ENCODE measurements at regions not wholly inside any gene's neighbourhood (a gene's known extent, or its start where the extent isn't known, plus 50 kb on each side); places are given as distances from the start of the nearest gene placed in this dataset.

DNA sequence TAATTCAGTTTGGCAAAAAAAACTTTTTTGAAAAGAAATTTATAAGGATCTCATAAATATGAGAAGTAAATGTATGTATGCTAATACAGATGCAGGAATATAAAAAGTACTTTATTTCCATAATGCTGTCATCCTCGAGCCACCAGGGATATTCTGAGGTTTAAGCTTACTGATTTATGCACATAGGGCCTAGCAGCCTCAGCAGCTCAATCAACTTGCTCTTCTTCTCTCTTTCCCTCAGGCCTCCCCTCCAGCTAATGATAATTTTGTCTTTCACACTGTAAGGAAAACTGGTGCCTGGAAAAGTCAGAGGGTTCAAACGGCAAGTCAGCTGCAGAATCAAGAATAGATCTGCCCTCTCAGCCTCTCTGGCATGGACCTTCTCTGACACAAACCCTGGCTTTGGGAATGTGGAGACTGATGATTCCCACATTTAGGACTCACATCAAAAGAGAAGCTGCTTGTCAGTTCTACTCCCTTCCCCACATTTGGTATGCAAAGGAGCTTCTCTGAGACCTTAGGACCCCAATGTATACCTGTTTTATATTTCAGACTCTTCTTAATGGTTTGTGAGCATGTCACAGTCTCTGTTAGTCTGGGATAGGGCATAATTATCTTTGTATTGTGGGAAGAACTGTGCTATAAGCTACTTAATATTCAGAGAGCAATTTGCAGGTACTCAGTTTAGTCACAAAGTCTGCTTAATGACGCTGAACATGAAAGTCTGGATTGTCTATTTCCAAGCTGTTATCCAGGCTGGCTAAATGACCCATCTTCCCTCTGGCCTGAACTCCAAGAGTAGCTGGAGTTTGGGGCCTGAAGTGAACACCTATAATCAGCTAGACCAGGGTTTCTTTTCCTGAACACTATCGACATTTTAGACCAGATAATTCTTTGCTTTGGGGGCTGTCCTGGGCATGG, 52.1 kb upstream of the DIPK1A start:
- no peak overlapping the region for H3K4me3 ChIP-seq (ENCODE audit: low read depth, low read length)
- TF ChIP-seq, protein P1, sequence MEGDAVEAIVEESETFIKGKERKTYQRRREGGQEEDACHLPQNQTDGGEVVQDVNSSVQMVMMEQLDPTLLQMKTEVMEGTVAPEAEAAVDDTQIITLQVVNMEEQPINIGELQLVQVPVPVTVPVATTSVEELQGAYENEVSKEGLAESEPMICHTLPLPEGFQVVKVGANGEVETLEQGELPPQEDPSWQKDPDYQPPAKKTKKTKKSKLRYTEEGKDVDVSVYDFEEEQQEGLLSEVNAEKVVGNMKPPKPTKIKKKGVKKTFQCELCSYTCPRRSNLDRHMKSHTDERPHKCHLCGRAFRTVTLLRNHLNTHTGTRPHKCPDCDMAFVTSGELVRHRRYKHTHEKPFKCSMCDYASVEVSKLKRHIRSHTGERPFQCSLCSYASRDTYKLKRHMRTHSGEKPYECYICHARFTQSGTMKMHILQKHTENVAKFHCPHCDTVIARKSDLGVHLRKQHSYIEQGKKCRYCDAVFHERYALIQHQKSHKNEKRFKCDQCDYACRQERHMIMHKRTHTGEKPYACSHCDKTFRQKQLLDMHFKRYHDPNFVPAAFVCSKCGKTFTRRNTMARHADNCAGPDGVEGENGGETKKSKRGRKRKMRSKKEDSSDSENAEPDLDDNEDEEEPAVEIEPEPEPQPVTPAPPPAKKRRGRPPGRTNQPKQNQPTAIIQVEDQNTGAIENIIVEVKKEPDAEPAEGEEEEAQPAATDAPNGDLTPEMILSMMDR (IDR thresholded peaks at IDR 0.05; ENCODE audit: low read depth, low read length): no peak

DNA sequence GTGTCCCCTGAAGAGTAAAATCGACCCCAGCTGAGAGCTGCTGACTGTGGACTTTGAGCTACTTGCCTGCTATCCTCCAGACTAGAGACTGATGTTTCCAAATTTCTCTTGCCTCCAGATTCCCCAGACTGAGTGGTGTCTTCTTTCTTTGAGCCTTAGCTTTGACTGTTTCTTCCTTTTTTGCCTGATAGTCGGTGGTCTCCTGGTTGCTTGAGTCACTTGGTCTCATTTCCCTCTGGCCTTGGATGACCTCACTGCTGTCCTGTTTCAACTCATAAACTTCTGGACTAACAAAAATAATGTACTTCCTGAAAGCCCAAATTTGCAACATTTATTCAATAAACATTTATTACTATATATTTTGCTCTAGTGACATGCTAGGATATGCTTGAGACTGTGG, 52.9 kb upstream of the DIPK1A start:
- H3K4me3 ChIP-seq (ENCODE audit: low read depth, low read length): no peak overlapping the region
- TF ChIP-seq, protein P1 (IDR thresholded peaks at IDR 0.05; ENCODE audit: low read depth, low read length): no peak

DNA sequence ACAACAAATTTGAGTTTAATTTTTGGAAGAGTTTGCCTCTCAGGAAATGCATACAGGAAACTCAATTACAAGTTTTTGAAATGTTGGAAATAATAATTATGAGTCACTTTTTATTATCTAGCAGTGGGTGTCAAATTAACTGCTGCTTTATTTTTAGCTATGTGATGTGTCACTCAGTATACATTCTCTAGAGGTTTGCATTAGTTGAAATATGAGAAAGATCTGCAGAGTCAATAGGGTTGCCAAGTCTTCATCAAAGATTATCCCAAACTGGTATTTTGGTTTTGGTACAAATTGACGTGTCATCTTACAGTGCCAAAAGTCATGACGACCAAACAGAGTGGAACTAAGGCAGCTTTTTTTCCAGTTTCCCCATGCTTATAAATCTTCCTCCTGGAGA, 54.3 kb upstream of the DIPK1A start:
- TF ChIP-seq, protein P1 (IDR thresholded peaks at IDR 0.05; ENCODE audit: low read depth, low read length): no peak
- H3K4me3 ChIP-seq (ENCODE audit: low read depth, low read length): no peak overlapping the region

DNA sequence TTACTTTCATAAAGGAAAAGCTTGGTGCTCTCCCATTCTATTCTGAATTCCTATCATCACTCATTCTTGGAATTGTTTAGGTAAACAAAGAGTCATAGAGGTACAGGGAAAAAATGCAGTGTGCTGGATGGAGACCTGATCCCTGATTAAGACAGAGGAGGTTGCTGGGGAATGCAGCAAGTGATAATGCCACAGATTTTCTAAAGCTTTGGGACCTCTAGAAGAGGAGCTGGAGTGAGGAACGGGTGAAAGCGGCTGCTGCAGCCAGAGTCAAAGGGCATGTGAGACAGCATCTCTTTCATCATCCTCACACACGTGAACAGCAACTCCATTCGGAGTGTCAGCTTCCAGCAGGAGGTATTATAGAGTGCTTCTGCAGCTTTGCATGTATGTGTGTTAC, 54.9 kb upstream of the DIPK1A start:
- TF ChIP-seq, protein P1 (IDR thresholded peaks at IDR 0.05; ENCODE audit: low read depth, low read length): no peak
- no peak overlapping the region for H3K4me3 ChIP-seq (ENCODE audit: low read depth, low read length)

DNA sequence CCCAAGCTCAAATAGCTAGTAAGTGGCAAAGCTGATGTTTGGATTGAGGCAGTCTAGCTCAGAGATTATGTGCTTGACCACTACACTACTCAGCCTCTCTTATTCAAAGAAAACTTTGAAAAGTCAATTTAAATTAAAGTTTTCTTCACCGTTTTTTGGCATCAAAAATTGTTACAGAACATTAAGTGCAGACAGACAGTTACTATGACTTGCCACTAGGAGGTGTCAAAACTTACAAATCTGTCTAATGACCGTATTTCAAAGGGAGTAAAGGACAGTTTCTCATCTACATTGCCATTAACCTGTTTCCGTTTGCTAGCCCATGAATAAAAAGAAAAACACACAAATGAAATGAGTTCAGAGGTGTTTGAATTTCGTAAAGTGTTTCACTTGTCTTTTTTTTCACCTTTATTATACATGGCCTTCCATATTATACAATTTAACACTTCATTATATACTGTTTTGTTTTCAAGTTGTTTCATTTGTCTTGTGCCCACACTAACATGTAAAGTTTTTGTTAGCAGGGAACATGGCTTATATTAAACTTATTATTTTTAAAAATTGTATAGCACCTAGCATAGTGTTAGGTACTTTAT, 57.4 kb upstream of the MTF2 start:
- H3K4me3 ChIP-seq (ENCODE audit: low read depth, low read length): no peak overlapping the region
- TF ChIP-seq, protein P1 (IDR thresholded peaks at IDR 0.05; ENCODE audit: low read depth, low read length): peak; percentile 61; the same call in 1 of the 2 replicates

DNA sequence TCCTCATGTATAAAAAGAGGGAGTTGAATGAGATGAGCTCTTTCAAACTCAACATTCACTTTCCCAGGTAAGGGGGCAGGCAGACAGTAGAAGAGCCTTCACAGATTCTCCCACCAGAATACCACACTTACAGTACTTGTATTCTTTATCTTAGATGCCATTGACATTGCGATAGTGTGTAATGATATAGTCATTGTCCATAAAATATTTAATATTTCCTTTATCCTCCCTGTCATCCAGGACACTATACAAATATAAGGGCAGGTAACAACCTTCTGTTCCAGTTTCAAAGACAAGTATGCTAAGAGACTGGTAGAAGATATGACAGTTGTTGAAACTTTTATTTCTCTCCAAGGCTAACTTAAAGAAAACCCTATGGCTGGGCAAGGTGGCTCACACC, 56.5 kb upstream of the MTF2 start:
- no peak overlapping the region for H3K4me3 ChIP-seq (ENCODE audit: low read depth, low read length)
- TF ChIP-seq, protein P1 (IDR thresholded peaks at IDR 0.05; ENCODE audit: low read depth, low read length): no peak

DNA sequence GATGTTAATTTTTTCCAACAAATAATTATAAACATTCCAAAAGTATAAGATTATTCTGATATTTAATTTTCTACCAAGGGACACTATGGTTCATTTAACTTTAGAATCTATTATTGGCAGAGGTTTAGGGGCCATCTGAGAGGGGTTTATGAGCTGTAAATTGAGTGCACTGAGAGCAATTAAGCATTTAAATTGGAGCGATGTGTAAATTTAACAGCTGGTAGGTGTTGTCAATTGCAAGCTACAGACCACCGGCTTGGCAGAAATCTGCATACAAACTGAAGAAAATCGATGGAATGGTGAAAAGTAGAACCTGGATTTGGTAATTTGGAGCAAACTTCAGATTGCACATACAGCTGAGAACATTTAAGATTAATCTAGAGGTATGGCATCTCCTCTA, 55.8 kb upstream of the MTF2 start:
- H3K4me3 ChIP-seq (ENCODE audit: low read depth, low read length): no peak overlapping the region
- TF ChIP-seq, protein P1 (IDR thresholded peaks at IDR 0.05; ENCODE audit: low read depth, low read length): no peak
